ENCODE measurements at regions not wholly inside any gene's neighbourhood (a gene's known extent, or its start where the extent isn't known, plus 50 kb on each side); places are given as distances from the start of the nearest gene placed in this dataset.
A peak's percentile ranks its signal among the peaks of the same experiment; 100 is the strongest.

DNA sequence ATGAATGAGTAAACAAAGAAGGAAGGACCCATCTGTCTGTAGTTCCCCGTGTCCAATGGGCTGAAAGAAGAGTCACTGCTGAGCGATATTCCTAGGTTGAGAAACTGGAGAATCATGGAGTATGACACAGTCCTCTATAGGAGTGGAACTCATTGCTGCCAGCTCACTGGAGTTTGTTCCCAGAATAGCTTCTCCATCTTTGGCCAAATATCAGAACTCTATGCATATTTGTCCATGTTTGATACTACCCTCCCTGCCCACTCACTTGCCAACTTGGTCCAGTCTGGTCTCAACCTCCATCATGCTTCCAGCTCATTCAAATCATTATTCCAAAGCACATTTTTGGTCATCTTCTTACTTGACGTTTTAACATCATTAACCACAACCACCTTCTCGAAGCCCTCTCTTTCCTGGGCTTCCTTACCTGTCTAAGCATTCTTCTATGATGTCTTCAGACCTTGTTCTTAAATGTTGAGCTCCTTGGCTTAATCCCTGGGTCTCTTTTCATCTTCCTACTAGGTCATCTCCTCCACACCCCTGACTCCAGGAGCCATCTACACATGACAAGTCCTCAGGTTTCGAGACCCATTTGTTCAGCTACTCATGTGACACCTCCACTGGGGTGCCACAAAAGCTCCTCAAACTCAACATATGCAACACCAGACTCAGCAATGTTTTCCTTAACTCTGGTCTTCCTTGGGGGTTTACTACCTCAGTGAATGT lies 221.6 kb downstream of the MYCN start:
- no peak for DNase-seq

DNA sequence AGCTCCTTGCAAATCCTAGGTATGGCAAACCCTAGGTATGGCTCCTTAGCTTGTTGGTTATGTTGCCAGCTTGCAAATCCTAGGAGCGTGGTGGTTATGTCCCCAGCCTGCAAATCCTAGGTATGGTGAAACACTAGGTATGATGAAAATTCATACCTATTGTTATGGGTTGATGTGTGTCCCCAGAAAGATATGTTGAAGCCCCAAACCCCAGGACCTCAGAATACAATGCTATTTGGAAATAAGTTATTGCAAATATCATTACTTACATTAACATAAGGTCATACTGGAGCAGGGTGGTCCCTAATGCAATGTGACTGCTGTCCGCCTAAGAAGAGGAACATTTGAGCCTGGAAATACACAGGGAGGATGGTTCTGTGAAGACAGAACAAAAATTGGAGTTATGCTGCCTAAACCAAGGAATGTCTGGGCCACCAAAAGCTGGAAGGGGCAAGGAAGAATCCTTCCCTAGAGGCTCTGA lies 220.8 kb downstream of the MYCN start:
- DNase-seq = no peak

DNA sequence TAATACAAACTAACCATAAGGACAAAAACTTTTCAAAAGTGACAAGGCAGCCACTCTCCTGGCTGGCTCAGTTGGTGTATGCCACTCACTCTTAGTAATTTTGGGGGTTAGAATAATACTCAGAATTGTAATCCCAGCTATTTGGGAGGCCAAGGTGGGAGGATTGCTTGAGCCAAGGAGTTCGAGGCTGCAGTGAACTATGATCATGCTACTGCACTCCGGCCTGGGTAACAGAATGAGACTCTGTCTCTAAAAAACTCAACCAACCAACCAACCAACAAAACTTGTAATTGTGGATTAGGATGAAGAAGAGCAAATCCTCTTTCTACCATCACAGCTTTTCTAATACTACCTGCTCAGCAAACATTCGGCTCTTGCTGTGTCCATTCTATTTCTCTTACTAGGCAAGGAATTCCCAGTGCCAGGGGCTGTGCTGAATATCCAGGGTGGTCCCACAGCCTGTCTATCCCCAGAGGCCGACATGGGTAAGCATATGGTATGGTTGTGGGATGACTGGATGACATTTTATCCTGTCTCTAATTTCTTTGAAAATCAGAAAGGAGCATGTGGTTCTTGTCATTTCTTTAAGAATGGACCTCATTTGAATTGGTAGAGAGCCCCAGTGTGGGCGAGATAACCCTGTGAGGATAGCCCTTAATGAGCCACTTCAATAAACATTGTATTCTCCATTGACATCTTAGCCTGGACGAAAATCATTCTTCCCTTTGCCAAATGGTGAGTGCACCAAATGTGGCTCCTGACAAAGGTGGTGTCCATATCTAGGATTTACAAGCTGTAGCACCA lies 220.1 kb downstream of the MYCN start:
- no peak for DNase-seq

DNA sequence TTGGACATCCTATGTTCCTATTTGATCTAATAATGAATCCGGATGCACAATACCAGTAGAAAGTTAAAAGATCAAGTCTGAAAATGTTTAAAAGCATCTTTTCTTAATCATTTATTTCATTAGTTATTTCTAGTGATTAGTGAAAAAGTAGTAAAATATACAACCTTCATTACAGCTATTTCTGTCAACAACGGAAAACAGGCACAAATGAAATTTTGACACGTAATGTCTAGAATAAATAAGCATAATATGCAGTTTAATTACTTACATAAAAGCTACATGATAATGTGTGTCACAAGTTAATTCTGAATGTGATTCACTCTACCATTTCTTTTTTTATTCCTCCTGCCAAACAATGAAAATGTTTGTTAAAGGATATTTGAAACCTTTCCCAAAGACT lies 216.1 kb downstream of the MYCN start:
- DNase-seq = no peak

DNA sequence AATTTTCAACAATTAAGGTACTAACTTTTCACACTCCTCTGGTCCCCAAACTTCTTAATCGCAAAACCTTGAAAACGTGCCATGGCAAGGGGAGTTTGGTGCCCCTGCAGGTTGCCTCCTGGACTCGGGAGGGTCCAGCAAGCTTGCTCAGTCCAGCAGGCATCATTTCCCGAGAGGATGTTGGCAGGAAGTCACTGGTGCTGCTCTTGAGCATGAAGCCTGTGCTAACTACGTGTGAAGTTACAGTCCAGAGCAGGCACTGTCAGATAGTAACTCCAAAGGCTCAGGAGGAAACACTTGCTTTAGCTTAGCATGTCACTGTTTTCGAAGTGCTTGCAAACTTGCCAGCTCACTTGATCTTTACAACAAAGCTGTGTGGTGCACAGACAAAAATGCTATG lies 215.4 kb downstream of the MYCN start:
- DNase-seq = peak; percentile 34

DNA sequence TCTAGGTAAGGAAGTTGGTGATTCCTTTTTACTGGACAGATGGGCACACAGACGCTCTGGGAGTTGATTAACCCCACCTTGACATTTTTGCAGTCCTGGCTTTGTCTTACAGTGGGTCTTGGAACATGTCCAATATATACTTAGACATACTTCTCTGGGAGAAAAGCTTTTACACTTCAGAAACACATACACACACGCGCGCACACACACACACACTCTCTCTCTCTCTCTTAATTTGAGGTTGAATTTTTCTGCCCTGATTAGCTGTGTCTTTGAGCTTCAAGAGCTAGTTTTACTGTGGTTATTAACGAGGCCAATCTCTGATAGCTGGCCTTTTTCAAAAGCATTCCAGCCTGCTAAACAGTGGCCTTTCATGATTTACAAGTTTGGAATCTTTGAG lies 215.0 kb downstream of the MYCN start:
- peak; percentile 54 for DNase-seq

DNA sequence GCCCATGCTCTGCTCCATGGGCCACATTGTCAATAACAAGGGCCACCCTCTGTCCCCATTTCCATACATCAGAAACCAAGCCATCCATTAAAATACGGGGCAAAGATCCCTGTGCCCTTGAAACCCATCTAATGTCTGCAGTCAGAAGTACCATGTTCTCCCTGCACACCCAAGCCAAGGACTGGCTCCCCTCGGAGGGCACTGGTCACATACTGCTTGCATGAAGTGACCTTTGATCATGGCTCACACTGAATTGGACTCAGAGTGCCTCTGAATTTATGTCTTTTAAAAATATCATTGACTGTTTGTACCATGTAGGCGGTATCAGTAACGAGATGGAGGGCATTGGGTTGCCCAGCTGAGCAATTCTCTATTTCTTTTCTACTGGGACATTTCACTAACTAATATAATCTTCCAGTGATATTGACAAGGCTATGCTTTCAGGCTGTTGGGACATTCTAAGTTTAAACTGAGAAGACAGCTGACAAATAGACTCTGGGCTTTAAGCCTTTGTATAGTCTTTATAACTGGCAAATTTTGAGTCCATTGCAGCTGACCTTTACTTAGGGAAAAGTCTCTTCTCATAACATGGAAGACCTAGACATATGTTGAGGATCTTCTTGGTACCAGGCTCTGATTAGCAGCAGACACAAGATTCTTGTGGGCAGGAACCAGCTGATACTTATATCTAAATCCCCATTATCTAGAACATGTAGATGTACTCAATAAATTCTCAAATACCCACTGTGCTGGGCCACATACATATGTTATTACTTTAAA lies 214.3 kb downstream of the MYCN start:
- no peak for DNase-seq

DNA sequence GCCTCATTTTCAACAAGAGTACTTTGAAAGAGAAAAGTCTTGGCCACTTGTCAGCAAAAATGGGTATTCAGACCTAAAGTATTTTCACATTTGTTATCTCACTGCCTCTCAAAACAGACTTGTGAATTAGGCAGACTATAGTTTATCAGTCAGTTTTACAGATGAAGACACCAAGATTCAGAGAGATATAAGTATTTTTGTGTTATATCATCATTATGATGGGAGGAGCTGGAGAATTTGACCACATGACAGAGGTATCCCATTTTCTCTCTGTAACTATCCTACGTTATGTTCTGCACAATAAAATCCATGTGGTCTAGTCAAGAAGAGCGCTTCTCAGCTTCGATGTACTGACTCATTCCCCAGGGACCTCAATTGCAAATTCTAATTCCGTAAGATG lies 213.7 kb downstream of the MYCN start:
- no peak for DNase-seq

DNA sequence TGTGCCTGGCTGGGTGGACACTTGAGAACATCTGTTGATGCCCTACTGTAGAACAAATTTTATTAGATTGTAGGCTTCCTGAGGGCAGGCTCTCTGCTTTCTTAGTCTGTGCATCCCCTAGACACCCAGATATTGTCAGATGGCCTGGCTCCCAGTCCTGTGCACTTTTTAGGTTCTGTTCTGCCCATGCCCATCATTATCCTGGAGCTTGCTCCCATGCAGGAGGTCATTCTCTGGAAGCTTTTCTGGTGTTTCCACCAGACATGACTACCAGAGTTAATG lies 213.3 kb downstream of the MYCN start:
- DNase-seq = no peak

DNA sequence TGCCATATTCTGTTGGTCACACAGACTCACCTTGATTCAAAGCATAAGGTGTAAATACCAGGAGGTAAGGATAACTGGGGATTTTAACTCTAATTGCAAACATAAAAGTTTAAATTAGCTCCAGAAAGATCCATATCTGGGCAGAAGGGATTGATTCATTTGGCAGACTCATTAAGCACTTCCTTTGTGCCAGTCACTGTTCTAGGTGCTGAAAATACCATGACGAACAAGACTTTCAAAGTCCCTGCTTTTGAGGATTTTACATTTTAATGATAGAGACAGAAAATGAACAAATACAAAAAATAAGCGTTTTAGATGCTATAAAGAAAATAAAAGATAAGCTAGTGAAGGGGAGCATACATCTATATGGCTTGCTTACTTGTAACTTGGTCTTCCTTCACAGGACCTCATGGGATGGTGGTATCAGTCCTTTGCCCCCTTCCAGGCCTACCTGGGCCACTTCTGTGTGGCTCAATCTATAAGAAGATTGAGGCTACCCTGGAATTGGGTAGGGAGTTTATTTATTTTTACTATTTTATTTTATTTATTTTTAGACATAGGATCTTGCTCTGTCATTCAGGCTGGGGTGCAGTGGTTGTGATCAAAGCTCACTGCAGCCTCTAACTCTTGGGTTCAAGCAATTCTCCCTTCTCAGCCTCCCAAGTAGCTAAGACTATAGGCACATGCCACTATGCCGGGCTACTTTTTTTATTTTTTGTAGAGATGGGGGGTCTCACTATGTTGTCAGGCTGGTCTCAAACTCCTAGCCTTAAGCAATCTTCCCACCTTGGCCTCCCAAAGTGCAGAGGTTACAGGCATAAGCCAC lies 212.8 kb downstream of the MYCN start:
- DNase-seq = no peak

DNA sequence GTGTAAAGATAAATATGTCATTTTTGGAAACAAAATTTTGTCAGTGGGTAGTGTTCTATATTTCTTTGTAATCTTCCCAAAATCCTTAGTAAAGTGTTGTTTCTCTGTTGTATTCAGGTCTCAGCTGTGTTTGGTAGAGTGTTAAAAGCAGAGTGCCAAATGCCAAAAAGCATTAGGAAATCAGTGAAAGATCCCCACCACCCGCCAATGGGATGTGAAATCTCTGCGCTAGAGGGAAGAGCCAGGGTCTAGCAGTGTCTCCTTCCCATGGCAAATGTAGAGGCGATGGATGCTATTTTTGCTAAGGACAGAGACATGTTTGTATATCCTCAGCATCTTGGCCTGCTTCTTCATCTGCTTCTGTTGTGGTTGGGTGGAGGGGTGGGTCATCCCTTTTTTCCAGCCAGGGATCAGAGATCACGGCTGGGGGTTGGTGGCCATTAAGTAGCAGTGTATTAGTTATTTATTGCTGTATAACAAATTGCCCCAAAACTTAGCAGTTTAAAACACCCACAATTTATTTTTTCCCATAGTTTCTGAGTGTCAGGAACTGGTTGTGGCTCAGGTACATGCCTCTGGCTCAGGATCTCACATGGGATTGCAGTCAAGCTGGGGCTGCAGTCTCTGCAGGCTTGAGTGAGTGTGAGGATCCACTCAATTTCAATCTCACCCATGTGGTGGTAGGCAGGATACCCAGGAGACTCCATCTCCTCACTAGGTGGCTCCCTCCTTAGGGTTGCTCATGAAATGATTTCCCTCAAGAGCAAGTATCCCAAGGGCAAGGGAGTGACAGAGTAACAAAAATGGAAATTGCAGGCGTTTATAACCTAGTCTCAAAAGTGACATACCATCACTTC lies 211.9 kb downstream of the MYCN start:
- DNase-seq = no peak

DNA sequence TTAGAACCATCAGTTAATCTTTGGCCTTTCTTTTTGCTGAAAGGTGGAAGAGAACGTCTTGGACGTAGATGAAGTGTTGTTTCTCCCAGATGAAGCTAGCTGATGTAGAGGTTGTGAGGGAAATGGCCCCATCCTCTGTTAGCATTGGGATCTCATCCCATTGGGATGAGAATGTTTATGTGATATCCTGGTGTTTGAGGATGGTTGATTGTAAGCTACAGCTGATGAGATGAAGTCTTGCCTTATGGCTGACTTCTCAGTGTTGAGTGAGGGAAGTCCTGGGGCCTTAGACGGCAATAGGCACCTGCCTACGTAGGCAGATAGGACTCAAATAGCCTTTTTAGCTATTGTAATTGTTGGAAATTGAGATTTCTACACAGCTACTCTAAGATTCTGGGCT lies 211.3 kb downstream of the MYCN start:
- no peak for DNase-seq

DNA sequence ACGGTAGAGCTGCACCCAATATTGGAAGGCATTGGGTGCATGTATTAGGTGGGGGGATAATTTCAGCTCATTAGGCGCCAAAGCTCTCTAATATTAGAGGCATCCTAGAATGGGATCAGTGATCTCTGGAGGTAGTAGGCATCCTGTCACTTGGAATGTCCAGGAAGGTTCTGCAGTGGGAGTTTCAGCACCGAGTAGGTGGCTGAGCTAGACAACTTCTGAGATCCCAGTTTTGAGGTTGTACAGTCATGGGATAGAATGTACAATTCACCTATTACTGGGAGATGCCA lies 210.9 kb downstream of the MYCN start:
- DNase-seq = no peak

DNA sequence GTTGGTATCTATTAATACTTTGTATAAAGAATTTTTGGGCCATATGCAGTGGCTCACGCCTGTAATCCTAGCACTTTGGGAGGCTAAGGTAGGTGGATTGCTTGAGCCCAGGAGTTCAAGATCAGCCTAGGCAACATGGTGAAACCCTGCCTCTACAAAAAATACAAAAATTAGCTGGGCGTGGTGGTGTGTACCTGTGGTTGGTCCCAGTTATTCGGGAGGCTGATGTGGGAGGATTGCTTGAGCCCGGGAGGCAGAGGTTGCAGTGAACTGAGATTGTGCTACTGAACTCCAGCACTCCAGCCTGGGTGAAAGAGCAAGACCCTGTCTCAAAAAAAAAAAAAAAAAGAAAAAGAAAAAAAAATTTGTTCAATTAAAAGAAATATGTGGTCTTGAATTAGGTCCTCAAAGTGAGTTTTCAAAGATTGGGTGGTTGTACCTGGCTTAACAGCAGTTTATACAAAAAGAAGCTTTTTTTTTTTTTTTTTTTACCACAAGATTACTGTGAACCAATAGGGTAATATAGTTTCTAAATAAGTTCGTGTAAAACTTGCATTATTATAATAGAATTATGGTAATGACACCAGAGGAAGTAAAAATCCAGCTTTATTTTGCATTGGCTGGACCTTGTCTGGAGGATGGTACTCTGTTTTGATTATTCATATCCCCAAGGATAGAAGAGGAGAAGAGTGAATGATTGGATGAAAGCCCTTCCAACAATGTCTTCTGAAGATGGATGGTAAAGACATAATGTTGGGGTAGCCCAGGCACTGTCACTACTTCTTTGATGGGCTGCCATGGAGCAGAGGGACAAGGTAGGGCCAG lies 210.3 kb downstream of the MYCN start:
- DNase-seq = no peak

DNA sequence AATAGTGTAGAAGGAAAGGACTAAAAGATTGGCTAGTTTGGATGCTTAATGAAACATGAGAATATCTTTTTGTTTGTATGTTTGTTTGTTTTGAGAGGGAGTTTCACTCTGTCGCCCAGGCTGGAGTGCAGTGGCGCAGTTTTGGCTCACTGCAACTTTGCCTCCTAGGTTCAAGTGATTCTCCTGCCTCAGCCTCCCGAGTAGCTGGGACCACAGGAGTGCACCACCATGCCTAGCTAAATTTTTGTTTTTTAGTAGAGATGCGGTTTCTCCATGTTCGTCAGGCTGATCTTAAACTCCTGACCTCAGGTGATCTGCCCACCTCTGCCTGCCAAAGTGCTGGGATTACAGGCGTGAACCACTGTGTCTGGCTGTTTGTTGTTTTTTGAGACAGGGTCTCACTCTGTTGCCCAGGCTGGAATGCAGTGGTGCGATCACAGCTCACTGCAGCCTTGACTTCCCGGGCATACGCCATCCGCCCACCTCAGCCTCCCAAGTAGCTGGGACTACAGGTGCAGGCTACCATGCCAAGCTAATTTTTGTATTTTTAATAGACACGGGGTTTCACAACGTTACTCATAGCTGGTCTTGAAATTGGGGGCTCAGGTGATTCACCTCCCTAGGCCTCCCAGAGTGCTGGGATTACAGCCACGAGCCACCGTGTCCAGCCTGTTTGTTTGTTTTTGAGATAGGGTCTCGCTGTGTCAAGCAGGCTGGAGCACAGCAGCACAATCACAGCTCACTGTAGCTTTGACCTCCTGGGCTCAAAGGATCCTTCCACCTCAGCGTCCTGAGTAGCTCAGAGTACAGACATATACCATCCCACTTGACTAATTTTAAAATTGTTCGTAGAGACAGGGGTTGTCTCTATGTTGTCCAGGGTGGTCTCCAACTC lies 209.2 kb downstream of the MYCN start:
- DNase-seq = no peak

DNA sequence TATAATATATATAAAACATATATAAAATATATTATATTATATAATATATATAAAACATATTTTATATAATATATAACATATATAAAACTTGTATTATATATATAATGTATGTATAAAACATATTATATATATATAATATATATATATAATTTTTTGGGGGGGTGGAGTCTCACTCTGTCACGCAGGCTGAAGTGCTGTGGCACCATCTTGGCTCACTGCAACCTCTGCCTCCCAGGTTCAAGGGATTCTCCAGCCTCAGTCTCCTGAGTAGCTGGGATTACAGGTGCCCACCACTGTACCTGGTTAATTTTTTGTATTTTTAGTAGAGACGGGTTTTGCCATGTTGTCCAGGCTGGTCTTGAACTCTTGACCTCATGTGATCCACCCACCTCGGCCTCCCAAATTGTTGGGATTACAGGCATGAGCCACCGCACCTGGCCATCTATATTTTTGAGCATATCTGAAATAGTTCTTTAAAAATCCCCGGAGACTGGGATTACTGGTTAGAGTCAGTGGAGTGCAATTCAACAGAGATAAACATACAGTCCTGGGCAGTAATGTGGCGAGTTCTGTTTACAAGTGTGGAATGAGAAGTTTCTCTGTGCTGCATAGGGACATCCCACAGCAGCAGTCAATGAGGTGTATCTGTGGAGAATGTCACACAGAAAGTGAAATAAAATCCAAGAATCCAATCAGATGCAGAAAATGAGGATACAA lies 208.4 kb downstream of the MYCN start:
- DNase-seq = no peak

DNA sequence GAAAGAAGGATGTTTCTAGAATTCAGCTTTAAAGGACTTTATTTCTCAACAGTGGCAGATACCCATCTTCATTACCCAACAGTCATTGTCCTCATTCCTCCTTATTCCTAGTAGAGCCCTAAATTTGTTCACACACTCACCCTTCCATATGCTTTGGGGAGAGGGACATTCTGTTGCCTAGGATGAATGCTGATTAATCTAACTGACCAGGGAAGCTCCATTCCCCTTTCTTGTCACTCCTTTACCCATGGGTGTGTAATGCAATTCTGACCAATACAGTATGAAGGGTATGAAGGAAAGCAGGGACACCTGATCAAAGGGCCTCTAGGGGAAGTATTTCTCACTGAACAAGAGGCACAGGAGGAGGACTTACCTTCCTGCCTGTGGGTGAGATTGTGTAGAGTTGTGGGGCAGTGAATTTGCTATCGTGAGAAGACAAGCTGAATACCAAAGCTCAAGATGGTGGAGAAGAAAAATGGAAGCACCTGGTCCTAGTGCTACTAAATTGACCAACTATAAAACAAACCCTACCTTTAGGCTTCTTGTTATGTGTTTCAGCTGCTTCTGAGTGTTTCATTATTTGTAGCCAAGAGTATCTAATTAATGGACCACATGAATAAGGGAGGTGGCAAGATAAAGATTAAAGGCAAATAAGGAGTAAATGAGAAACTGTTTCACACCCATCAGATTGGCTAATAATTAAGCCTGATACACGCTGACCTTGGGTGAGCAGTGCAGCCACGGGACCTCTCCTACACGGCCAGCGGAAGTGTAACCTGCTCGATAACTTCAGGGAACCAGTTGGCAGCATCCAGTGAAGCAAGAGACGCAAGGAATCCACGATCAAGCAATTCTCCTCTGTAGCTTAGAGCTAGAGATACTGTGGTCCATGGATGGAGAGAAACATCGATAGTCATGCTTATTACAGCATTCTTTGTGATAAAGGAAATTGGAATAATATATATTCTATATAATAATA lies 202.3 kb downstream of the MYCN start:
- no peak for DNase-seq

DNA sequence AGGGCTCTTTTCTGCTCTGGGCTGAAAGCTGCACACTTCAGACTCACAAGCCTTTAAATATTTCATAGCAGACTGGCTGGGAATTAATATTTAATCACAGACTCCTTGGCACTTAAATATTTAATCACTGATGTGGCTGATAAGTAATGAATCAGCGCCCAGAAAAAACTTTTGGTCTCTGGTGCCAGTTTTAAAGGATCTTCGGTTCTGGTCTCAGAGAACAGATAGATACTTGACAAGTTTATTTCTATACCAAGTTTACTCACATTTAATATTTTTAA lies 201.2 kb downstream of the MYCN start:
- no peak for DNase-seq
